Glutamatergic neuron (in vitro differentiated cells): ENCODE measurements at regions not wholly inside any gene's neighbourhood (a gene's known extent, or its start where the extent isn't known, plus 50 kb on each side); places are given as distances from the start of the nearest gene placed in this dataset.

Experiments used
- DNase-seq: peaks from one replicate; pipeline ENCODE4 v3.0.0; 2022
- H3K27ac Mint-ChIP-seq: one replicate; pipeline ENCODE4 v1.8.0; 2020; ENCODE audit warnings: mild to moderate bottlenecking, mixed read lengths, inconsistent platforms; ENCODE audit not compliant: unreplicated experiment
- H3K27me3 Mint-ChIP-seq: one replicate; pipeline ENCODE4 v1.8.0; 2020; ENCODE audit warnings: mild to moderate bottlenecking, moderate library complexity, mixed read lengths, inconsistent platforms; ENCODE audit not compliant: unreplicated experiment
- H3K36me3 Mint-ChIP-seq: one replicate; pipeline ENCODE4 v1.8.0; 2020; ENCODE audit warnings: mild to moderate bottlenecking, mixed read lengths, inconsistent platforms; ENCODE audit not compliant: unreplicated experiment
- H3K4me1 Mint-ChIP-seq: one replicate; pipeline ENCODE4 v1.8.0; 2020; ENCODE audit warnings: mild to moderate bottlenecking, low read depth, mixed read lengths, inconsistent platforms; ENCODE audit not compliant: unreplicated experiment
- H3K4me3 Mint-ChIP-seq: one replicate; pipeline ENCODE4 v1.8.0; 2020; ENCODE audit warnings: mild to moderate bottlenecking, mixed read lengths, inconsistent platforms; ENCODE audit not compliant: unreplicated experiment
- H3K9me3 Mint-ChIP-seq: one replicate; pipeline ENCODE4 v1.8.0; 2020; ENCODE audit warnings: mild to moderate bottlenecking, moderate library complexity, mixed read lengths, inconsistent platforms; ENCODE audit not compliant: unreplicated experiment
- CTCF ChIP-seq: fragments of 200-600 bp; sonication (generic); IDR thresholded peaks from one replicate; pipeline ENCODE4 v1.5.0; 2021; ENCODE audit not compliant: partially characterized antibody, unreplicated experiment

- peak overlapping the region; percentile 94 for H3K27ac Mint-ChIP-seq
Measured at GRCh38 chr2:200087451-200087850, 132.1 kb downstream of the MAIP1 start.

GRCh38 chr2:200089040-200089755 lies 133.8 kb downstream of the MAIP1 start:
- H3K27ac Mint-ChIP-seq: peak overlapping the region; percentile 74
- peak overlapping the region; percentile 57 for H3K4me3 Mint-ChIP-seq
- peaks cover 69% of the 10 kb centered on the region for H3K4me1 Mint-ChIP-seq
- peaks cover 12% of the 10 kb centered on the region for H3K9me3 Mint-ChIP-seq
- H3K36me3 Mint-ChIP-seq: no peaks in the 10 kb centered on the region
- TF ChIP-seq CTCF: no peak
- peaks cover 9% of the 10 kb centered on the region for H3K27me3 Mint-ChIP-seq
- no peak for DNase-seq

More at GRCh38 chr2:200087451-200087850, 132.1 kb downstream of the MAIP1 start:
- no peaks in the 10 kb centered on the region for H3K36me3 Mint-ChIP-seq
- H3K9me3 Mint-ChIP-seq: peaks cover 12% of the 10 kb centered on the region
- no peak for DNase-seq
- H3K4me1 Mint-ChIP-seq: peaks cover 72% of the 10 kb centered on the region
- H3K4me3 Mint-ChIP-seq: peak overlapping the region; percentile 77
- no peak for TF ChIP-seq CTCF
- peaks cover 9% of the 10 kb centered on the region for H3K27me3 Mint-ChIP-seq

GRCh38 chr2:200089756-200090109 lies 134.4 kb downstream of the MAIP1 start:
- Mint-ChIP-seq H3K27me3 (peaks cover 9% of the 10 kb centered on the region), H3K36me3 (no peaks in the 10 kb centered on the region), H3K4me1 (peaks cover 70% of the 10 kb centered on the region), H3K9me3 (peaks cover 12% of the 10 kb centered on the region), H3K27ac (peak overlapping the region; percentile 74), H3K4me3 (peak overlapping the region; percentile 57)
- DNase-seq: no peak
- TF ChIP-seq CTCF: no peak

GRCh38 chr2:200090683-200091082 lies 135.3 kb downstream of the MAIP1 start:
- peaks cover 9% of the 10 kb centered on the region for H3K27me3 Mint-ChIP-seq
- DNase-seq: no peak
- peak overlapping the region; percentile 41 for H3K4me3 Mint-ChIP-seq
- peak overlapping the region; percentile 39 for H3K27ac Mint-ChIP-seq
- TF ChIP-seq CTCF: no peak
- peaks cover 12% of the 10 kb centered on the region for H3K9me3 Mint-ChIP-seq
- peaks cover 69% of the 10 kb centered on the region for H3K4me1 Mint-ChIP-seq
- no peaks in the 10 kb centered on the region for H3K36me3 Mint-ChIP-seq

- H3K27ac Mint-ChIP-seq: peak overlapping the region; percentile 39
- H3K4me3 Mint-ChIP-seq: no peak overlapping the region
- DNase-seq: no peak
- peaks cover 9% of the 10 kb centered on the region for H3K27me3 Mint-ChIP-seq
- peaks cover 69% of the 10 kb centered on the region for H3K4me1 Mint-ChIP-seq
- no peaks in the 10 kb centered on the region for H3K36me3 Mint-ChIP-seq
- TF ChIP-seq CTCF: no peak
- H3K9me3 Mint-ChIP-seq: peaks cover 14% of the 10 kb centered on the region
Measured at GRCh38 chr2:200091126-200091525, 135.7 kb downstream of the MAIP1 start.
